Transverse colon (tissue), 4 donors: ENCODE measurements at regions not wholly inside any gene's neighbourhood (a gene's known extent, or its start where the extent isn't known, plus 50 kb on each side); places are given as distances from the start of the nearest gene placed in this dataset.

Source experiments
- DNase-seq: peaks from one replicate; pipeline ENCODE4 v3.0.0-alpha.2; 2019
- H3K27ac ChIP-seq, 4 donors: fragments of 200-600 bp; sonication (generic); 2 replicates each; pipeline ENCODE4 v1.5.1; 2016 to 2018; ENCODE audit warnings: inconsistent platforms in 4 of 4
- H3K27me3 ChIP-seq: fragments of 200-600 bp; sonication (generic); 2 replicates; pipeline ENCODE4 v1.5.1; 2017; ENCODE audit warnings: inconsistent platforms
- H3K36me3 ChIP-seq, 4 donors: fragments of 200-600 bp; sonication (generic); 2 replicates each; pipeline ENCODE4 v1.5.1; 2017 to 2019; ENCODE audit warnings: inconsistent platforms in 4 of 4
- H3K4me1 ChIP-seq, 4 donors: fragments of 200-600 bp; sonication (generic); 2 replicates each; pipeline ENCODE4 v1.5.1; 2017 to 2020; ENCODE audit warnings: inconsistent platforms in 4 of 4
- H3K4me3 ChIP-seq, 4 donors: fragments of 200-600 bp; sonication (generic); 1 replicate in 1 of 4; 2 replicates in 3 of 4; pipeline versions ENCODE4 v1.5.1 to v1.6.1; 2017 to 2019; ENCODE audit warnings: inconsistent platforms in 4 of 4
- H3K9me3 ChIP-seq, 2 donors: fragments of 200-600 bp; sonication (generic); 2 replicates each; pipeline ENCODE4 v1.5.1; 2017 to 2019; ENCODE audit warnings: inconsistent platforms in 2 of 2
- CTCF ChIP-seq, 5 experiments: fragments of 200-600 bp in 3 of 5; fragments of 450-650 bp in 2 of 5; sonication (generic) in 3 of 5; IDR thresholded peaks; 1 replicate in 2 of 5; 2 replicates in 3 of 5; pipeline ENCODE4 v1.5.1; 2016 to 2017; ENCODE audit warnings: antibody characterized with exemption in 5 of 5, inconsistent platforms in 3 of 5, mild to moderate bottlenecking in 2 of 5, moderate library complexity in 1 of 5
- EP300 ChIP-seq: sonication (generic); formaldehyde crosslinking; IDR thresholded peaks from one replicate; pipeline ENCODE4 v1.6.1; 2017; ENCODE audit warnings: antibody characterized with exemption, low read depth
- POLR2A ChIP-seq: fragments of 450-650 bp; IDR thresholded peaks from one replicate; pipeline ENCODE4 v1.6.1; 2016; ENCODE audit warnings: antibody characterized with exemption, mild to moderate bottlenecking, moderate library complexity
- POLR2AphosphoS5 ChIP-seq, 3 donors: sonication (generic); formaldehyde crosslinking; IDR thresholded peaks; one replicate each; pipeline ENCODE4 v1.6.1; 2016; ENCODE audit warnings: antibody characterized with exemption in 3 of 3
- WGBS, 2 donors: methylation state at CpG; one replicate each; pipeline ENCODE4 v1.1.5; 2018; ENCODE audit warnings: low coverage in 1 of 2; 5-methylcytosine and 5-hydroxymethylcytosine counted together
- in situ Hi-C, 4 donors: fragments of 200-750 bp; cut with MboI; loops; one replicate each; pipeline versions ENCODE4 v1.15.0 to v1.15.1; 2017; ENCODE audit warnings: low sequenced_read_pairs in 3 of 4, low pct_ligation_motif_present in 1 of 4, low pct_unique_long_range_greater_than_20kb in 1 of 4
- intact Hi-C: fragments of 100-400 bp; cut with DNase I; formaldehyde crosslinking; loops from one replicate; pipeline ENCODE4 v1.15.1; 2023; ENCODE audit warnings: low total_unique reads

DNA sequence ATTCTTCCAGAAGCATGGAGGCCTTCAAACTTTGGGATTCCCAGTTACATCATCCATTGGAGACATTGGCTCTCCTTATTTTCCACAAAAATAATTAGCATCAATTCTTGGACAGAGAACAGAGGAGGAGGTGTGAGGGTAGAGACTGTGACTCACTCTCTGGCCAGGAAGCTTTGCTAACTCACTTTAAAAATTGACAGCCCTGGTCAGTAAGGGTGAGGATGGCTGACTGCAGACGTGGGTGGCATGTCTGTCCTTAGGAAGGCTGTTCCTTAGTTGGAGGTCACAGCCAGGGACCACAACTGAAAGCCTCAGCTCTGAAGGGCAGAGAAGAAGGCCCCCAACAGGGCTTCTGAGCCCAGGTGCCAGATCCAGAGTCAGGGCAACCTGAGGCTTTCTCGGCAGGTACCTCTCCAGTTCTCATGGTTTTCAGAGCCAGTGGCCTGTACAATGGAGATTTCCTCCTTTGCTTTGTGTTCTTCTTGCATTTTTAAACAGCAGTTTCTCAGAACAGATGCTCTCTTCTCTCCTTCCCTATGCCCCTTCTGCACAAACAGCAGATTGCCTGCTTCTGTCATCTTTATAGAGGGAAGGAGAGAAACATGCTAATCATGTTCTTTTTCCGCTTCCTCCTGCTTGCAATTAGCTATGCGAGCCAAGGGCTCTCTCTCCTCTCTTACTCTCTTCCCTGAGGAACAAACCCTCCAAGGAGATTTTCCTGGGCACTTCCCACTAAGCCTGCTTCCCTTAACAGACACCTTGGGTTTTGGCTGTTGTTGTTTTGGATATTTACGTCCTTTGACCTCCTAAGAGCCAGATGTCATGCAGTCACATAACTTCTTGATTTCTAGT lies 92.5 kb upstream of the ZNF366 start:
- peaks cover 21 to 50% (median 35%) of the 10 kb centered on the region in 4 donors for H3K4me1 ChIP-seq
- H3K36me3 ChIP-seq, result no peaks in the 10 kb centered on the region
- H3K4me3 ChIP-seq, result no peak overlapping the region
- H3K27me3 ChIP-seq, result no peaks in the 10 kb centered on the region
- 61 to 84% methylated on average over 4 to 5 of the region's 5 CpGs for WGBS, 2 donors
- TF ChIP-seq POLR2A, result no peak
- no peak for TF ChIP-seq CTCF (IDR thresholded peaks at IDR 0.05)
- TF ChIP-seq POLR2AphosphoS5 (IDR thresholded peaks at IDR 0.05), result no peak
- no peak for TF ChIP-seq EP300
- intact Hi-C loops, result no loop called here
- in situ Hi-C loops, result loop anchor here in 2 of 4 donors (25.0 kb wide), 2 partner anchors 213 to 238 kb away; partner anchors contain the start of gene TNPO1 (in 1 of the 2)
- H3K9me3 ChIP-seq, result no peaks in the 10 kb centered on the region
- peak overlapping the region; percentile 54 to 77 (median 65) for H3K27ac ChIP-seq
- DNase-seq, result no peak

GRCh38 chr5:72599065-72599433 lies 91.8 kb upstream of the ZNF366 start:
- Histone ChIP-seq H3K27ac (peak overlapping the region; percentile 54 to 77 (median 65)), H3K36me3 (no peaks in the 10 kb centered on the region), H3K27me3 (no peaks in the 10 kb centered on the region), H3K4me3 (no peak overlapping the region), H3K9me3 (no peaks in the 10 kb centered on the region), H3K4me1 (peaks cover 21 to 50% (median 34%) of the 10 kb centered on the region in 4 donors)
- in situ Hi-C loops, result no loop called here
- WGBS, 2 donors, result 93 to 100% methylated on average over 1 to 2 of the region's 2 CpGs
- TF ChIP-seq POLR2A (no peak), CTCF (IDR thresholded peaks at IDR 0.05) (no peak), EP300 (no peak), POLR2AphosphoS5 (IDR thresholded peaks at IDR 0.05) (no peak)
- no peak for DNase-seq
- intact Hi-C loops, result no loop called here

DNA sequence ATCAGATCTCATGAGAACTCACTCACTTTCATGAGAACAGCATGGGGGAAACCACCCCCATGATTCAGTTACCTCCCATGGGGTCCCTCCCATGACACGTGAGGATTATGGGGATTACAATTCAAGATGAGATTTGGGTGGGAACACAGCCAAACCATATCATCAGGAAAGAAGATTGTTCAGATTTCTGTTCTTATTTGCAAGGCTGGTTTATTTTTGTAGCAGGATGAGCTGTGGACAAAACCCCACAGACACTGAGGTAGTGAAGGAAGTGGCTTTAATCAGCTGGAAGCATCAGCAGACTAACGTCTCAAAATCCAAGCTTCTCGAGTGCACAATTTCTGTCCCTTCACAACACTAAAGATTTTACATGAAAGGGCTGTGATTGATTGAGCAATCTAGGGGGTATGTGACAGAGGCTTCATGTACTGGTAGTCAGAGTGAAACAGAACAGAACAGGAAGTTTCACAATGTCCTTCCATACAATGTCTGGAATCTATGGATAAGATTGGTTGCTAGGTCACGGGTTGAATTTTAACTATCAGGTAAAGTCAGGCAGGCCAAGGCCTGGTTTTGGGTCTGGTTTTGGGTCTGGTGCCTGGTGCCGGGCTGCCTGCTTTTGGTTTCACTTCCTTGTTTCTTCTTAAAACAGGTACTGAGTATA lies 91.3 kb upstream of the ZNF366 start:
- WGBS, 2 donors, result 53 to 75% methylated on average over 4 to 5 of the region's 5 CpGs
- peaks cover 17 to 45% (median 29%) of the 10 kb centered on the region in 4 donors for H3K4me1 ChIP-seq
- TF ChIP-seq POLR2AphosphoS5 (IDR thresholded peaks at IDR 0.05), result no peak
- TF ChIP-seq POLR2A, result no peak
- TF ChIP-seq EP300, result no peak
- no peak for TF ChIP-seq CTCF (IDR thresholded peaks at IDR 0.05)

GRCh38 chr5:72597456-72597948 lies 90.3 kb upstream of the ZNF366 start:
- TF ChIP-seq POLR2A (no peak), POLR2AphosphoS5 (IDR thresholded peaks at IDR 0.05) (no peak), CTCF (IDR thresholded peaks at IDR 0.05) (no peak), EP300 (no peak)
- H3K4me1 ChIP-seq, result peaks cover 15 to 35% (median 21%) of the 10 kb centered on the region in 4 donors
- no peaks in the 10 kb centered on the region for H3K36me3 ChIP-seq
- 40 to 51% methylated on average over 5 of the region's 5 CpGs for WGBS, 2 donors
- intact Hi-C loops (no loop called here), in situ Hi-C loops (no loop called here)
- no peak for DNase-seq
- H3K4me3 ChIP-seq, result no peak overlapping the region
- H3K27ac ChIP-seq, result peak overlapping the region in 3 of 4 donors; percentile 8 to 48 (median 28)
- H3K27me3 ChIP-seq, result no peaks in the 10 kb centered on the region
- H3K9me3 ChIP-seq, result no peaks in the 10 kb centered on the region

More for the DNA sequence above, 91.3 kb upstream of the ZNF366 start:
- Histone ChIP-seq H3K36me3 (no peaks in the 10 kb centered on the region), H3K4me3 (no peak overlapping the region), H3K27ac (peak overlapping the region; percentile 8 to 77 (median 58)), H3K27me3 (no peaks in the 10 kb centered on the region), H3K9me3 (no peaks in the 10 kb centered on the region)
- in situ Hi-C loops (no loop called here), intact Hi-C loops (no loop called here)
- DNase-seq, result no peak
